ENCODE measurements at regions not wholly inside any gene's neighbourhood (a gene's known extent, or its start where the extent isn't known, plus 50 kb on each side); places are given as distances from the start of the nearest gene placed in this dataset.
"Not testable (repeated sequence)": the region's sequence is repeated elsewhere in the genome, so short reads cannot be mapped to it uniquely, and the experiment has no call there.

DNA sequence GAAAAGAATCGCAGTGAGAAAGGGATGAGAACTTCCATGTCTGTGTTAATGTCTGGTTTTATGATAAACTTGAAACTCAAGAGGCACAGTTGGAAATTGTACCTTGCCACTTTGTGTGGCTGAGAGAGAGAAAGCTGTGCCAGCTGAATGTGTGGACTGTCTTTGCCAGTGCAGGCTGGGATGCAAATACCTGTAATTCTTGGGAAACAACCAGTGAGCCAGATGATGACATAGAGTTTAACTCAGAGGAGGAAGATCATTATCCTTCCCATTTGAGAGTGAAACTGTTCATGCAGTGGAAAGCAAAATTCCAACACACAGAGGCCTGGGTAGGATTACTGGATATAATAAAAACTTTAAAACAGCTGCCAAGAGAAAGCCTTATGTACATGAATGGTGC, 141.5 kb upstream of the NPAP1 start:
- not testable (repeated sequence) for DNase-seq

DNA sequence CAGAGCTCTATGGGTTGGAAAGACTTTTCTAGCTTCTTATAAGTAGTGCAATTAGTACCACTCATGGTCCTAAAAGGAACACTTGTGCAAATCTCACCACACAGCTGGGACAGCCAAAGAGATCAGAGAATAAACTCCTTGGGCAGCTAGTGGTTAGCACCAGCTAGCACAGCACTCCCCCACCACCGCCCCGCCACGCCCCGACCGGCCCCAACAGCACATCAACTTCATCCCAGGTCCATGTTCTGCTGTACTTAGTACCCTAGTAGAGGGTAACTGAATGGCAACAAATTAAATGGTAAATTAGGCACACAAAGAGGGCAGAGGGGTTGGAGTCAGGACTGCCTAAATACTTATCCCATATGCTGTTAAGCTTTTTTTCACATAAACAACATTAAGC, 118.3 kb upstream of the NPAP1 start:
- DNase-seq: not testable (repeated sequence)

DNA sequence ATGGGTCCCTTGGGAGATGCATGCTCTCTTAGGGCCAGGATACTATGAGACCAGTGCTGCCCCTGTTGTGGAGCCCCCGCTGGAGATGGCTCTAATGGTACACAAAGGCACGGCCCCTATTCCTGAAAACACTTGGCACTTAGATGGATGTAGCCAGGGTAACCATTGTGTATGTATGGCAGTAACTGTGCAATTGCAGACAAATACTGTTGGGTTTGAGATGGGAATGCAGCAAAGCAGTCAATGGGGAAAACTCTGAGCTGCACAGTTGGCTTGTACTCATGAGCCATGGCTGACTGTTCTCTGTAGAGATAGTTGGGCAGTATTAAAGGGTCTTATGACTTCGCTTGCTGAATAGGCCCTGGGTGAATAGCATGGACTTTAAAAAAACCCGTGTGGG, 67.9 kb upstream of the NPAP1 start:
- DNase-seq: no peak

DNA sequence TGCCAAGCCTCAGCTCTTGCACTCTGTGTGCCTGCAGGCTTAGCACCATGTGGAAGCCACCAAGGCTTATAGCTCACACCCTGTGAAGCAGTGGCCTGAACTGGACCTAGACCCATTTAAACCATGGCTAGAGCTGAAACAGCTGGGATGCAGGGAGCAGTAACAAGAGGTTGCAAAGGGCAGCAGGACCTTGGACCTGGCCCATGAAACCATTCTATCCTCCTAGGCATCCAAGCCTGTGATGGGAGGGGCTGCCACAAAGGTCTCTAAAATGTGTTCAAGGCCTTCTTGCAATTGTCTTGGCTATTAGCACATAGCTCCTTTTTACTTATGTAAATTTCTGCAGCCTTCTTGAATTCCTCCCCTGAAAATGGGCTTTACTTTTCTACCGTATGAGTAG, 57.9 kb upstream of the NPAP1 start:
- DNase-seq: no peak

DNA sequence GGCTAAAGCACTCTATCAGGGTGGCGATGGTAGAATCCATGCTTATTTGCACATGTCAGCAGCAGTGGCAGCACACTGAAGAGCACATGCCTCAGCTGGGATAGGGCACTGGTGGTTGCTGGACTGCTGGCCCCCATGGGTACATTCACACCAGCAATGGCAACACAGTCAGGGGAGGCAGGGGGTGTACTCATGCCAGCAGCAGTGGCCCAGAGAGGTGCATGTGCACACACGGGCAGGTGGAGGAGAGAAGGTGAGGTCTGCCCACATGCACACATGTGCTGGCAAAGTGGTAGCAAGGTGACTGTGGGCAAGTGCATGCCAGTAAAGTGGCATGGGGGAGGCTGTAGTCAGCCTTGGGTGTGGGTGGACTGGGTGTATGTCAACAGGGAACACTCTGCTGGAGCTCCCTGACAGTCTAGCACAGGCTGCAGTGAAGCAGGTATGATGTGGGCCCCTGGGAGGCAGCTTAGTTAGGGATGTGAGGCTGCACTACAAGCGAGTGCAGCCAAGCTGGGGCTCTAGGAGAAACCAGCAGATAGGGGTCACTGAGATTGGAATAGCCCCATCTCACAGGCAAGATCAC, 53.9 kb upstream of the NPAP1 start:
- no peak for DNase-seq
